ENCODE measurements at regions not wholly inside any gene's neighbourhood (a gene's known extent, or its start where the extent isn't known, plus 50 kb on each side); places are given as distances from the start of the nearest gene placed in this dataset.
"Not testable (repeated sequence)": the region's sequence is repeated elsewhere in the genome, so short reads cannot be mapped to it uniquely, and the experiment has no call there.

DNA sequence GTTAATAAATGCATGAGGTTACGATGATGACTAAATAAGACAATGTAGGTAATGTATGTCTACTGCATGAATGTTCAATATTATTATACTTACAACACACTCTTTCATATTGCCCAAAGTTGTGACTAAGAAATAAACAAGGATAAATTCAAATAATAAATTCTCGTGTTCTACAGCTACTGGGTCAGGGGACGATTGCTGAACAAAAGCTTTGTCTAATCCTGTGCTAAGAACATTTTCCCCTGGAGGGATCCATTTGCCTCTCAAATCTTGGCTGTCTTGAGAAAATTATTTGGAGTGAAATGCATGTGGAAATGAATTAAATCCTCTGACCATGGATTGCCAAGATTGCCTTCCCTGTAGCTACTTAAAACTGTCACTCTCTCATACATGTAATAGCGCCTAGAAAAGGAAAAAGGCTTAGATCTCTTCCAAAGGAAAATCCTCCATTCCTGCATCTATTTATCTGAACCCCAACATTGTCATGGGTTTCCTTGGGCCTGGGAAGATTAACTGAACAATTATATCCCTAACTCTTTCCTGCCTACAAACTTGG, 893.8 kb upstream of the ACO1 start:
- no peak for FAIRE-seq

DNA sequence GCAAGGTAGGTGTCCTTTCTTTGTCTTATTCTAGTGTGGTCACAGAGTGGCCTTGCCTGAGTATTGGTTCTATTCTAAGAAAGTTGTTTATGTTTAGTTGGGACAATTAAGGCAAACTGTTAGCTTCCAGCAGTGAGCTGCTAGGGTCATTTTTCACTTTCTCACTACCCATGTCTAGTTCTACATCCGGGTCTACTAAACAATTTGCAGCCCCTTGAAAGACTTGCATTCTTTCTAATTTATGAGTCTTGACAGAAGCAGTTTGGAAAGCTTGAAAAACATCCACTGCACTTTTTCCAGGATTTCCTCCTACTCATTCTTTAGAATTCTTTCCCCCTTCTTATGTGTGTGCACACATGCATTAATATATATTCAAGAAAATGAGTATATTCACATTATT, 892.2 kb upstream of the ACO1 start:
- DNase-seq (ENCODE audit: insufficient read length, low spot score) (no peak), FAIRE-seq (no peak)

More for the DNA sequence above, 893.8 kb upstream of the ACO1 start:
- DNase-seq (ENCODE audit: insufficient read length, low spot score), result no peak

DNA sequence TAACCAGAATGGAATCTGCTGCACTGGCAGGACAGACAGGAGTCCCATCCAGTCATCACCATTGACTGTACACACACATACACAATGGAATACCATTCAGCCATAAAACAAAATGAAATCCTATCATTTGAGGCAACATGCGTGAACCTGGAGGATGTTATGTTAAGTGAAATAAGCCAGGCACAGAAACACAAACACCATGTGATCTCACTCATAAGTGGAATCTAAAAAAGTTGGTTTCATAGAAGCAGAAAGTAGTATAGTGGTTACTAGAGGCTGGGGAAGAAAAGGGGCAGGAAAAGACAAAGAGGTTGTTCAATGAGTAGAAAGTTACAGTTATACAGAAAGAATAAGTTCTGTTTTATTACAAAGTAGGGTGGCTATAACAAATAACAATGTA, 884.0 kb upstream of the ACO1 start:
- FAIRE-seq, result no peak
- no peak for DNase-seq (ENCODE audit: insufficient read length, low spot score)

DNA sequence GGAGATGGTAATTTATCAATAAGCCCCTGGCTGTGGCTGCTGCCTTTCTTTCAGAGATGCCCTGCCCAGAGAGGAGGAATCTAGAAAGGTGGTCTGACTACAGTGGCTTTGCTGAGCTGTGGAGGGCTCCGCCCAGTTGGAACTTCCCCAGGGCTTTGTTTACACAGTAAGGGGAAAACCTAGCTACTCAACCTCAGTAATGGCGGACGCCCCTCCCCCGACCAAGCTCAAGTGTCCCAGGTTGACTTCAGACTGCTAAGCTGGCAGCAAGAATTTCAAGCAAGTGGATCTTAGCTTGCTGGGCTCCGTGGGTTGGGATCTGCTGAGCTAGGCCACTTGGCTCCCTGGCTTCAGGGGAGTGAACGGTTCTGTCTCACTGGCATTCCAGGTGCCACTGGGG, 865.4 kb upstream of the ACO1 start:
- FAIRE-seq, result no peak

DNA sequence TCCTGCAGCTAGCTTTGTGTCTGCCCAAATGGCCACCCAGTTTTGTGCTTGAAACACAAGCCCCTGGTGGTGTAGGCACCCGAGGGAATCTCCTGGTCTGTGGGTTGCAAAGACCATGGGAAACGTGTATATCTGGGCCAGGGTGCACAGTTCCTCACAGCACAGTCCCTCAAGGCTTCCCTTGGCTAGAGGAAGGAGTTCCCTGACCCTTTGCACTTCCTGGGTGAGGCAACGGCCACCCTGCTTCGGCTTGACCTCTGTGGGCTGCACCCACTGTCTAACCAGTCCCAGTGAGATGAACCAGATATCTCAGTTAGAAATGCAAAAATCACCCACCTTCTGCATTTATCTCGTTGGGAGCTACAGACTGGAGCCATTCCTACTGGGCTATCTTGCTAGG, 865.0 kb upstream of the ACO1 start:
- DNase-seq (ENCODE audit: insufficient read length, low spot score) (no peak), FAIRE-seq (no peak)

More for the DNA sequence above, 865.4 kb upstream of the ACO1 start:
- DNase-seq (ENCODE audit: insufficient read length, low spot score), result no peak

DNA sequence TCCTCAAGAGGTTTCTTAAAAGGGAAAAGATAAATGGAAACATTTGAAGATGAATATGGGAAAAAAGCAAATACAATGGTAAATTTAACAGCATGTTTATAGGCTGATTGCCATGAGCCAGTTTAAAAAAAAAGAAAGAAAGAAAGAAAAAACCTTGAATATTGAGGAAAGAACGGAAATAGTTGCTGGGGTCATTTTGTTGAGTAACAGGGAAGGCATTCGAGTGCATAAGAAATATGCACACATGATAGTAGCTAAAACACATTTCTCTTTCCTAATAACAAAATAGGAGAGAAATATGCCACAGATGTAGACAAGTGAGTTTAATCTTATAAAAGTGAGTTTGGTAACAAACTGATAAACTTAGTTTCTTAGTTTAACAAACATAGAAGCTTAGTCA, 864.6 kb upstream of the ACO1 start:
- FAIRE-seq, result peak; percentile 8
- no peak for DNase-seq (ENCODE audit: insufficient read length, low spot score)

DNA sequence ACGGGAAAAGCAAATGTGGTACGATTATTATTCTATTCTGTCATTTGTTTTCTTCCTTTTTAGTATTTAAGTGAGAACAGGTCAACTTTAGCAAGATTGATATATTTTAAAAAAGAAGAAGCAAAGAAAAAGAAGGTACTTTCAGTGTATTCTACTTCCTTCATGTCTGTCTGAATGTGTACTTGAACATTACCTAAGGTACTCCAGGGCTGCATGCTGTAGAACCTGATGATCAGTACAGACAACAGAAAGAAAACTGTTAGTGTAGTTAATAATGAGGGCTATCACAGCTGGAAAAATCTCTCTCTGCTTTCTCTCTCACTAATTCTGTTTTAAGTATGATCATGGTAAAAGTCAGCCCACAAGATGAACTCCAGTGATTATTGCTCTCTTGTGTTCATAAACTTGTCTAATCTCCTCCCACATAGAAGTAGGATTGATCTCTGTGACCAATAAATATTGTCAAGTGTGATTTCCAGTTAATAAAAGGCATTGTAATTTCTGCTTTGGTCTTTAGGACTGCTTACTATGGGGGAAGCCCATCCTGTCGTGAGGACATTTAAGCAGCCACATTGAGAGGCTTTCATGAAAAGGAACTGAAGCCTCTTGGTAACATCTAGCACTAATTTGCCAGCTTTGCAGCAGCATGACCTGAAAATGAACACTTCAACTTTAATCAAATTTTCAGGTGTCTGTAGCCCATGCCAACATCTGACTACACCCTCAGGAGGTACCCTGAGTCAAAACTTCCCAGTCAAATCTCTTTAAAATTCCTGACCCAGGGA, 864.0 kb upstream of the ACO1 start:
- FAIRE-seq (no peak), DNase-seq (ENCODE audit: insufficient read length, low spot score) (no peak)

DNA sequence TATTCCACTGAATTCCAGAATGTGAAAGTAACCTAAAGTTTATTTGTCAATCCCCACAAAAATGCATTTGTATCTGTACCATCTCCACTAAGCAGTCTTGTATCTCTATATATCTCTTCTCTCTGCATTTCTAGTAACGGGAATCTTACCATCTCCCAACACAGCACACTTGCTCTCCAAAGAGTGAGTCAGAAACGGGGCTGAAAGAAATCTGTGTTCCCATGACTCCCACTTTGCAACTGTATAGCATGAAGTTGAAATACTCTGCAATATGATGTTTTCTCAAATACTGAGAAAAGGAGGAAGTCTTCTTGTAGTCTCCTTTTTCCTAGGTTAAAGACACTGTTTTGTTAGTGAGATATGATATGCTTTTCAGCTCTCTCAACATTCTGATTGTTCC, 848.8 kb upstream of the ACO1 start:
- FAIRE-seq (no peak), DNase-seq (ENCODE audit: insufficient read length, low spot score) (no peak)

DNA sequence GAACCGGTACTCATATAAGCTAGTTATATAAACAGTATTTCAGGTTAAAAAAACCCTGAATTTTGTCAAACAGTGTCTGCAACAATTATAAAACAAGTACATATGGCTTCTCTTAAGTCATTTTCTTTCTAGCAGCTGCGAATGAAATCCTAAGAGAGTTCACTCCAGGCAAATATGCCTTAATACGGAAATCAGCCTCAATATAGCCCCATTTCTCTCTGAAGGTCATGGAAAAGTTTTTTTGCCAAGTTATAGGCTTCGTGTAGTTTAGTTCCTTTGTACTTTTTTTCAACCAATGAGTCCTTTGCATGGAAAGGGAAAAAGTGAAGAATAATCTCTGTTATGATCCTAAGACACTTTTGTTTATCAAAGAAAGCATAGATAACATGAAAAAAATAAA, 848.0 kb upstream of the ACO1 start:
- no peak for FAIRE-seq

DNA sequence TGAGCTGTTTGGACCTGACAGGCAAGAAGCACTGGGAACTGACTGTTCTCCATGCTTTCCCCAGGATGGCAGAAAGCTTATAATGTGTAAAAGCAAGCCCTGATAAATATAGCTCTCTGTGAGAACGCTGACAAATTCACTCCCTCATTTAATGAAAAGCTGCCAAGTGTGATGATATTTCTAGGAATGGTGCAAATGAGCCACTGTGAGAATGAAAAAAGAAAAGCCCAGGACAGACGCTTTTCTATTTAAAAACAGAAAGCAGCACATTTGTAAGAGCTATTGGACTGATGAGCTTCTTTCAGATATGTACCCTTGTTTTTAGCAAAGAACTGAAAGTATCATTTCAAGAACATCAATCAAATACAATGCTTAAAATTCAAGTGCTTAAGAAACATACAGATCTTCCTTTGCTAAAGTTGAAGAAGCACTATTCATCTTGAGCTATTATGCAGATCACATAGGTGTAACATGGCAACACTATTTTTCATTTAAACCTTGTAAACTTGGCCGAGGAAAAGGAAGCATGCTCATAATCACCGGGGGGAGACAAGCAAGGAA, 842.6 kb upstream of the ACO1 start:
- FAIRE-seq (no peak), DNase-seq (ENCODE audit: insufficient read length, low spot score) (no peak)

More for the DNA sequence above, 848.0 kb upstream of the ACO1 start:
- no peak for DNase-seq (ENCODE audit: insufficient read length, low spot score)

DNA sequence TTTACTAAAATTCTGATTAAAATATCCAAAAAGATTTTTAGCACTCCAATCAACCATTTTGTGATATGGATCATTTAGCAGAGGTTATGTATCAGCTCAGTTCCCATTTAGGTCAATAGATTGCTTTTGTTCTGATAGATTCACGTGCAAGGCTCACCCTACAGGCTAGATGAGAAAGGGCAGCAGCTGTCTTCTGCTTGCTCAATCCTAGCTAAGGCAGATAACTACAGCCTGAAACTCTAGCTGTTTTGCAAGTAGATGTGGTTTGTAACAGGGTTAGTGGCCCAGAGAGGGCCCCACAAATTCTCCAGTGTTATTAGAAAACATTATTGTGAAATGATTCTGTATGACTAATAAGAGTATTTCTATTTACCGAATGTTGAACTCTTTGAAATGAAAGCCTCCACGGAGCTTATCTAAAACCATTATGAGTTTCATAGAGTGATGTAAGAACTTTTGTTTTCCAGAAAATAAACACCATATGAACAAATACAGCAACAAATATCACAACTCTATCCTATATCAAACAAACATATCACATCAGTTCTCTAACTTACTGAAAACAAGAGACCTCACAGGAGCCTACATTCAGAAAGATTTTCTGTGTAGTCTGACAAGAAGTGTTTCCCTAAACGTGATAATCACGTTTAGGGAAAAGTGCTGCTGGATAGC, 841.9 kb upstream of the ACO1 start:
- FAIRE-seq, result peak; percentile 93
- DNase-seq (ENCODE audit: insufficient read length, low spot score), result peak; percentile 14

DNA sequence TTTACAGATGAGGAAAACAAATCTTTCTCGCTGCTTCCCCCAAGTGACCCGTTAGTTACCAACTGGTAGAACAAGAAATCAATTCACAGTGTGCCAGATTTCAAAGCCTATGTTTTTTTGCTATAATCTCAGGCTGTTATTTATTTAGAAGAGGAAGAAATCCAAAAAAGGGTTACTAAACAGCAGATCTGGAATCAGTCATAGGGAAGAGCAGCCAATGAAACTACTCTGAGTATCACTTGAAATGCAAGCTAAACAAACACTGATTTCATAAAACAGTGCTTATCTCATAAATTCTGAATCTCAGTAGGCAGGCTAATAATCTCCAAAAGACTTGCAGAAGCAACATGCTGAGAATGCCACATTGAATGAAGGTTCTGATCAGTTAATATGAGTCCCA, 829.5 kb upstream of the ACO1 start:
- no peak for FAIRE-seq
- DNase-seq (ENCODE audit: insufficient read length, low spot score), result no peak

DNA sequence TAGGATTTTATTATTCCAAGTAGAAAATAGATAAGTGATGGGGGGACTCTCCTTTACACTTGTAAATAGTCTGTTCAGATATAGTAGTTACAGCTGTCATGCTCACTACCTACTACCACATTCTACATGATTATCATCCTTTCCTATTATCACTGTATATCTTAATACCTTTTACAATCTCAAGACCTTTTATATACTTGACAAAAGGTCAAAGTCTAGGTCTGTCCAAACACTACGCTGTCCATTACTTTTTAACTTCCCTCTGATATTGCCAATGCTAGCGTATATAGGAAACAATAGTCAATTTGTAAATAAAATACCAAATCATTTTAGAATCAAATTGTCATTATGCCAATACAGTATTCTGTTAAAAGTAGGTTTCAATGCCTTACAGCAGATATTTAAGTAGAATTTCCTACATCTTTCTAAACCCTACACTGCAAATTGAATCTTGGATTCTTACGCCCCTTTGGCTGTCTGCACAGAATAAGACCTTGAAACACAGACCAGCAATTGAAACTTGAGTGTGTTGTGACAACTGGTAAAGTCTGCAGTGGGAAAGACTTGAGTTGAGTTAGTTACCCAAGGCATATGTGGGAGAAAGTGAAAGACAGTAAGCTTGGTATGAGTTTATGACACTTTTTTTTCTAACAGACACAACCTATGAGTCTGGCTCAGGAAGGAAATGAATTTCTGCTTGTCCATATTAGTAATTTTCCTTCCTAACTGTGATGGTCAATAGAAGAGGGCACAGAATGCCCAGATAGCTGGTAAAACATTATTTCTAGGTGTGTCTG, 827.6 kb upstream of the ACO1 start:
- DNase-seq (ENCODE audit: insufficient read length, low spot score), result no peak
- FAIRE-seq, result no peak

DNA sequence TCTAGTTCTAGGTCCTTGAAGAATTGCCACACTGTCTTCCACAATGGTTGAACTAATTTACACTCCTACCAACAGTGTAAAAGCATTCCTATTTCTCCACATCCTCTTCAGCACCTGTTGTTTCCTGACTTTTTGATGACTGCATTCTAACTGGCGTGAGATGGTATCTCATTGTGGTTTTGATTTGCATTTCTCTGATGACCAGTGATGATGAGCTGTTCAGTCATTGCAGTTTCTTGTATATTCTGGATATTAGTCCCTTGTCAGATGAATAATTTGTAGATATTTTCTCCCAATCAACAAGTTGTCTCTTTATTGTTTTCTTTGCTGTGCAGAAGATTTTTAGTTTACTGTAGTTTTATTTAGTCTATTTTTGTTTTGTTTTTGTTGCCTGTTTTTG, 812.3 kb upstream of the ACO1 start:
- not testable (repeated sequence) for DNase-seq (ENCODE audit: insufficient read length, low spot score); FAIRE-seq

DNA sequence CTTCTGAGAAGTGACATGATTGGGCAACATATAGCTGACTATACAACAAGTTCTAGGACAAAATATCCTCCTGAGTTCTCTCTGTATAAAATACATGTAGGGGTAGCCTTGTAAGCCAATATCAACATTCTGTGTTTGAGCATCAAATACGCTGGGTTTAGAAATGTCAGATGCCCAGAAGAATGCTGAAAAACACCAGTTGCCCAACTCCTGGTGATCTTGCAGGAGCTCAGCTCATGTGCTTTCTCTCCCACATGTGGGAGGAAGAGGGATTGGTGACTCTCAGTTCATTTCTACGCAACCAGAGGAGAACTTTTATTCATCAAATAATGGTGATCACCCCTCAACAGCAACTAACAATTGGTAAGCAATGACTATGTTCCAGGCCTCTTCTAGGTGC, 810.9 kb upstream of the ACO1 start:
- DNase-seq (ENCODE audit: insufficient read length, low spot score), result no peak
- no peak for FAIRE-seq

DNA sequence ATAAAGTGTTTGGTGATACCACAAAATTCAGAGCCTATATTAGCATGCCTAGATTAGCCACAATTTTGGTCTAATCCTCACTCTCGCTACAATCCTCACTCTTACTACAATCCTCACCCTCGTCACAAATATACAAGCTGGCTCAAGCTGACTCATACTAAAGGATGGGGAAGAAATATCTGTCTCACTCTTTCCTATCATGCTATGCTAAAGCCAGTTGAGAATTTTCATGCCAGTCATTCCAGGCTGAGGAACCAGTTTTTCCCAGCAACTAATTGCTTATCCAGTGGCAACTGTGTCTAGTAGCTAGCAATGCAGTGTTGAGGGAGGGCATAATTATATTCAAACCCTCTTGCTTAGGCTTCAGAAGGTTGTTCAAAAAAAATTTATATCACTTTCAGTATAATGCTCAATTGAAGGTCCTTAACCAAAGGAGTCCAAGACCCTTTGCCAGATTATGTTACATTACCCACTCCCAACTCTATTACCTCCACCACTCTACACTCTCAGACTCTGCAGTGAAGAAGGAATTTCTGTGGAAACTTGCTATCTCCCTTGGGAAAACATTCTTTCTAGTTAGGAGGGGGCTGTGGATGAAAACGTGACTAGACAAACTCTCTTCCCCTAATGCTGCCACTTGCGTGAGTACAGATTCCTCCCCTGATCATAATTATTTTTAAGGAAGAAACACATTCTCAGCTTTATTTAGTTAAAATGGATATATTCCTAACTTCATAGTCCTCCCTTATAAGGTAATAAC, 810.3 kb upstream of the ACO1 start:
- DNase-seq (ENCODE audit: insufficient read length, low spot score), result no peak
- FAIRE-seq, result no peak

DNA sequence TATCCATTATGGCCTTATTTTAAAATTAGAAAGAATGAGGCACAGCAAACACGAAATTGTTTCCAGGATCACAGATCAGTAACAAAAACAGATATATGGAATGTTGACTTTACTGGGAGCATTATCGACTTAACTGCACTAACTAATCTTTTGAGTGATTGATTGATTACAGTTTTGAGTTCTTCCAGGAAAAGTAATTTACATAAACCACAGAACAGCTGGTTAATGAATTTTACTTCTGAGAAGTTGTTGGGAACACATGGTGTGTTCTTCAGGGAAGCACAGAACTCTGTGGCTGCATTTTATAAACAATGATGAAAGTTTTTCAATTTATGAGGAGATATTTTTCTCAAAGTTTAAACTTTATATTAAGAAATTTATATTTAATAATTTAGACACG, 802.4 kb upstream of the ACO1 start:
- DNase-seq (ENCODE audit: insufficient read length, low spot score), result no peak
- FAIRE-seq, result no peak

DNA sequence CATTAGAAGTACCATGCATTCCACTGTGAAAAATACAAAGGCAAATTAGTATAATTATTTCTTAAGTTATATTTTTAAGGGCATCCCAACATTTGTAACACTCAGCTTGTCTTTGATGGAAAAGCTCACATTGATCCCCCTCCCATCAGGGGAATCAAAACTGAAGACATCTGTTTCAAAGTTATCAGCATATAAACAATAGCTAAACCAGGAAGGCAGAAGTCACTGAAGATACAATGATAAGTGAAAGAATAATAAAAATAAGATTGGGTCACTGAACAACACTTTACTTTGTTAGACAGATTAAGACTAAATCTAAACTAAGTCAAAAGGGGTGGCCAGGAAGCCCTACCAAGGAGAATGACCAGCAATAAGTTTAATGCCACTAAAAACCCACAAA, 801.9 kb upstream of the ACO1 start:
- FAIRE-seq, result no peak
- DNase-seq (ENCODE audit: insufficient read length, low spot score), result no peak

DNA sequence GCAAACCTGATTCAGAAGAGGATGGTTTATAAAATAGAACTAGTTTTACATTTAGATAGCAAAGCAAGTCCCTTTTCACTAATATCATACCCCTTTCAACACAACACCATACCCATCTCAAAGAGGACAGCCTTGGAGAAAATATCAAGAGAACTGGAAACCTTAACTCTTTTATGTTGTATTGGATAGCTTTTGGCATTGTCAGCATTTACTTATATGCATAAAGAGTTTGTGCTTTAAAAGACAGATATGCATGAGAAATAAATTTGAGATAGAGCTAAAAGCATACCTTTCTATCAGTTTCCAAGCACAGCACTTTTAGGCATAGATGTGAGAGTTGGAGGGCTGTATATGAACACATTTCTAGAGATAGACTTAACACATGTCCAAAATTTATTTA, 799.3 kb upstream of the ACO1 start:
- DNase-seq (ENCODE audit: insufficient read length, low spot score) (no peak), FAIRE-seq (no peak)

DNA sequence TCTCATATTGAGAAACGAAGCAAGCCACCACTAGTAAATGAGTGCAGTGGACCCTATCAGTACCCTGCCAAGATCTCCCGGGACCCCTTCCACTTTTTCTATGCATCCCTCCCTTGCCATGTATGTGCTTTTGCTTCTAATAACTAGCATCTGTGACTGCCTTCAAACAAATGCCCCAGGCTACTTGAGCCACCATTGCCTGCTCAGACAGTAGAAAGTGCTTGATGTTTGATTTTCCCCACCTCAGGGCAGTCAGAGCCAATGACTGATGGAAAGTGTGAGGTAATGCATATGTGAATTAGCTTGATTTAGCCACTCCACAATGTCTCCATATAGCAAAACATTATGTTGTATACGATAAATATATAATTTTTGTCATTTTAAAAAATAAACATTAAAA, 797.3 kb upstream of the ACO1 start:
- DNase-seq (ENCODE audit: insufficient read length, low spot score) (no peak), FAIRE-seq (no peak)
